ENCODE measurements at regions not wholly inside any gene's neighbourhood (a gene's known extent, or its start where the extent isn't known, plus 50 kb on each side); places are given as distances from the start of the nearest gene placed in this dataset.
A peak's percentile ranks its signal among the peaks of the same experiment; 100 is the strongest.

- no peak overlapping the region for H3K4me3 ChIP-seq
- H3K4me1 ChIP-seq, result no peaks in the 10 kb centered on the region
- no peaks in the 10 kb centered on the region for H3K36me3 ChIP-seq
- DNase-seq (peak in 3 of 4 donors; percentile 33 to 86 (median 80)), ATAC-seq (peak; percentile 42)
- intact Hi-C loops (cut with DNase I), result no loop called here
- H3K9me3 ChIP-seq, result peaks cover 0 to 3% of the 10 kb centered on the region in 2 donors
- H3K27ac ChIP-seq, result no peak overlapping the region
- no peaks in the 10 kb centered on the region for H3K27me3 ChIP-seq
- TF ChIP-seq CTCF (IDR thresholded peaks at IDR 0.05), result no peak
These were observed 695.1 kb downstream of the PLCL1 start for GRCh38 chr2:198499539-198499938.

GRCh38 chr2:198498516-198498915, 694.1 kb downstream of the PLCL1 start:
- peak in 2 of 4 donors; percentile 66 to 73 for DNase-seq
- no peak overlapping the region for H3K4me3 ChIP-seq
- no peaks in the 10 kb centered on the region for H3K27me3 ChIP-seq
- H3K9me3 ChIP-seq, result no peaks in the 10 kb centered on the region
- ATAC-seq, result no peak
- no peak overlapping the region for H3K27ac ChIP-seq
- intact Hi-C loops (cut with DNase I), result no loop called here
- H3K36me3 ChIP-seq, result no peaks in the 10 kb centered on the region
- no peak for TF ChIP-seq CTCF (IDR thresholded peaks at IDR 0.05)
- no peaks in the 10 kb centered on the region for H3K4me1 ChIP-seq

- Histone ChIP-seq H3K4me3 (no peak overlapping the region), H3K27ac (no peak overlapping the region), H3K36me3 (no peaks in the 10 kb centered on the region), H3K27me3 (no peaks in the 10 kb centered on the region), H3K9me3 (no peaks in the 10 kb centered on the region), H3K4me1 (no peaks in the 10 kb centered on the region)
- ATAC-seq, result no peak
- DNase-seq, result no peak
- intact Hi-C loops (cut with DNase I), result no loop called here
- no peak for TF ChIP-seq CTCF (IDR thresholded peaks at IDR 0.05)
These were observed 693.7 kb downstream of the PLCL1 start for GRCh38 chr2:198498048-198498447.

- no peak for DNase-seq
- H3K27me3 ChIP-seq, result no peaks in the 10 kb centered on the region
These were observed 690.5 kb downstream of the PLCL1 start for GRCh38 chr2:198494931-198495330.

GRCh38 chr2:198490748-198491147, 686.4 kb downstream of the PLCL1 start:
- intact Hi-C loops (cut with DNase I), result no loop called here
- H3K4me3 ChIP-seq, result no peak overlapping the region
- no peak overlapping the region for H3K27ac ChIP-seq
- H3K9me3 ChIP-seq, result peaks cover 0 to 3% of the 10 kb centered on the region in 2 donors
- TF ChIP-seq CTCF (IDR thresholded peaks at IDR 0.05), result no peak
- ATAC-seq (no peak), DNase-seq (no peak)
- no peaks in the 10 kb centered on the region for H3K36me3 ChIP-seq
- no peaks in the 10 kb centered on the region for H3K27me3 ChIP-seq
- H3K4me1 ChIP-seq, result no peaks in the 10 kb centered on the region

More at GRCh38 chr2:198494931-198495330, 690.5 kb downstream of the PLCL1 start:
- no peaks in the 10 kb centered on the region for H3K36me3 ChIP-seq
- intact Hi-C loops (cut with DNase I), result no loop called here
- no peak for ATAC-seq
- H3K9me3 ChIP-seq, result peaks cover 0 to 3% of the 10 kb centered on the region in 2 donors
- no peak overlapping the region for H3K4me3 ChIP-seq
- no peaks in the 10 kb centered on the region for H3K4me1 ChIP-seq
- no peak overlapping the region for H3K27ac ChIP-seq
- TF ChIP-seq CTCF (IDR thresholded peaks at IDR 0.05), result no peak
